A549 (cell line): ENCODE measurements at regions not wholly inside any gene's neighbourhood (a gene's known extent, or its start where the extent isn't known, plus 50 kb on each side); places are given as distances from the start of the nearest gene placed in this dataset.

Source experiments
- ATAC-seq, 2 experiments: fragments of 200-7000 bp in 1 of 2; fragments of >200 bp in 1 of 2; cut with Nextera tagmentation in 1 of 2; cut with Tn5 transposase in 1 of 2; 3 replicates each; pipeline versions ENCODE4 v1.8.0 to v1.9.1; 2018 to 2020; ENCODE audit warnings: mild to moderate bottlenecking in 1 of 2, moderate library complexity in 1 of 2
- CTCF ChIA-PET: fragments of 300-600 bp; sonication (Branson Sonifier 250); formaldehyde crosslinking; extraction: SDS; loops from one replicate; lab custom pipeline; 2021; ENCODE audit warnings: antibody characterized with exemption, inconsistent platforms; lab: Yijun Ruan, JAX
- POLR2A ChIA-PET: fragments of 350-600 bp; formaldehyde crosslinking; extraction: SDS; loops from one replicate; lab custom pipeline; 2021; ENCODE audit warnings: antibody characterized with exemption, inconsistent platforms; lab: Yijun Ruan, JAX
- DNase-seq, 2 experiments: peaks; one replicate each; pipeline versions ENCODE4 v3.0.0 to v3.0.0-alpha.2; 2011 to 2016; ENCODE audit warnings: low read depth in 1 of 2, low spot score in 1 of 2
- FAIRE-seq: peaks from 2 replicates; lab custom pipeline; 2011; peaks lifted over from hg19 to GRCh38; lab: Jason Lieb, UNC
- H3K27ac ChIP-seq, 2 experiments: fragments of >200 bp; sonication (Bioruptor Twin); formaldehyde crosslinking; 3 replicates each; pipeline ENCODE4 v1.5.1; 2016 to 2017
- H3K4me1 ChIP-seq: fragments of >200 bp; sonication (Bioruptor Twin); formaldehyde crosslinking; 3 replicates; pipeline ENCODE4 v1.6.1; 2016
- H3K4me2 ChIP-seq: fragments of >200 bp; sonication (Bioruptor Twin); formaldehyde crosslinking; 3 replicates; pipeline ENCODE4 v1.6.1; 2016
- H3K4me3 ChIP-seq: fragments of >200 bp; sonication (Bioruptor Twin); formaldehyde crosslinking; 3 replicates; pipeline ENCODE4 v1.5.1; 2016
- H3K9me3 ChIP-seq: fragments of >200 bp; sonication (Bioruptor Twin); formaldehyde crosslinking; 3 replicates; pipeline ENCODE4 v1.6.1; 2016
- ATOH8 ChIP-seq: fragments of 250-450 bp; sonication (Bioruptor Pico); IDR thresholded peaks from 2 replicates; pipeline ENCODE4 v1.5.0; 2020; ENCODE audit warnings: low read depth, mild to moderate bottlenecking, moderate library complexity
- BCL3 ChIP-seq: fragments of >200 bp; sonication (Bioruptor Twin); formaldehyde crosslinking; IDR thresholded peaks from 3 replicates; pipeline ENCODE4 v1.6.1; 2016
- CBX2 ChIP-seq: fragments of 200-600 bp; sonication (generic); IDR thresholded peaks from 2 replicates; pipeline ENCODE4 v1.6.1; 2016; ENCODE audit warnings: low read depth, mild to moderate bottlenecking, borderline replicate concordance
- CBX8 ChIP-seq: fragments of 200-600 bp; sonication (generic); IDR thresholded peaks from 2 replicates; pipeline ENCODE4 v1.6.1; 2016
- CEBPB ChIP-seq, 2 experiments: fragments of >200 bp in 1 of 2; sonication (Bioruptor Twin) in 1 of 2; formaldehyde crosslinking in 1 of 2; IDR thresholded peaks; 2 replicates each; pipeline ENCODE4 v1.6.1; 2012 to 2016
- EP300 ChIP-seq, 2 experiments: fragments of >200 bp; sonication (Bioruptor Twin); formaldehyde crosslinking; IDR thresholded peaks; 2 replicates in 1 of 2; 3 replicates in 1 of 2; pipeline ENCODE4 v1.6.1; 2016 to 2017
- ESRRA ChIP-seq: fragments of 150-350 bp; IDR thresholded peaks from 2 replicates; pipeline ENCODE4 v1.6.1; 2014; ENCODE audit warnings: mild to moderate bottlenecking, low read length, borderline replicate concordance
- FOSL2 ChIP-seq, 2 experiments: fragments of 450-650 bp in 1 of 2; fragments of >200 bp in 1 of 2; sonication (Bioruptor Twin) in 1 of 2; formaldehyde crosslinking; IDR thresholded peaks; 2 replicates each; pipeline versions ENCODE4 v1.5.0 to v1.6.1; 2016 to 2020; ENCODE audit warnings: mild to moderate bottlenecking in 1 of 2, moderate library complexity in 1 of 2
- FOXS1 ChIP-seq: fragments of 250-450 bp; sonication (Bioruptor Pico); IDR thresholded peaks from 2 replicates; pipeline ENCODE4 v1.5.0; 2020; ENCODE audit warnings: mild to moderate bottlenecking, moderate library complexity
- HES2 ChIP-seq: fragments of >200 bp; sonication (Bioruptor Twin); formaldehyde crosslinking; IDR thresholded peaks from 2 replicates; pipeline ENCODE4 v1.6.1; 2016
- HOXB13 ChIP-seq: fragments of 250-450 bp; sonication (Bioruptor Pico); IDR thresholded peaks from 2 replicates; pipeline ENCODE4 v1.5.0; 2020; ENCODE audit warnings: low read depth, mild to moderate bottlenecking, moderate library complexity
- JUN ChIP-seq, 2 experiments: fragments of >200 bp; sonication (Bioruptor Twin); formaldehyde crosslinking; IDR thresholded peaks; 2 replicates in 1 of 2; 3 replicates in 1 of 2; pipeline ENCODE4 v1.6.1; 2016 to 2017
- KDM5A ChIP-seq: fragments of 200-600 bp; sonication (generic); IDR thresholded peaks from 2 replicates; pipeline ENCODE4 v1.6.1; 2016; ENCODE audit warnings: antibody characterized with exemption, mild to moderate bottlenecking
- MAZ ChIP-seq: fragments of 150-350 bp; IDR thresholded peaks from 2 replicates; pipeline ENCODE4 v1.6.1; 2014; ENCODE audit warnings: antibody characterized with exemption, low read depth, low read length, borderline replicate concordance
- NFE2L2 ChIP-seq: fragments of 150-350 bp; conservative IDR thresholded peaks from 2 replicates; pipeline ENCODE4 v1.6.1; 2014; ENCODE audit warnings: low read length
- PHF8 ChIP-seq: fragments of 200-600 bp; sonication (generic); IDR thresholded peaks from 2 replicates; pipeline ENCODE4 v1.6.1; 2016; ENCODE audit warnings: low read depth, mild to moderate bottlenecking, antibody characterized with exemption, moderate library complexity, borderline replicate concordance
- POLR2AphosphoS2 ChIP-seq: conservative IDR thresholded peaks from 2 replicates; pipeline ENCODE4 v1.6.1; 2012; ENCODE audit warnings: low read length, improper control_type of control experiment, inconsistent platforms
- RCOR1 ChIP-seq: fragments of 150-350 bp; IDR thresholded peaks from 2 replicates; pipeline ENCODE4 v1.6.1; 2014; ENCODE audit warnings: antibody characterized with exemption, low read length, low read depth
- RNF2 ChIP-seq: fragments of 200-600 bp; sonication (generic); IDR thresholded peaks from 2 replicates; pipeline ENCODE4 v1.6.1; 2016; ENCODE audit warnings: low read depth, mild to moderate bottlenecking, antibody characterized with exemption, moderate library complexity, borderline replicate concordance
- WGBS: methylation state at CpG from one replicate; pipeline ENCODE4 v1.1.6; 2017; ENCODE audit errors: missing lambda C conversion rate; 5-methylcytosine and 5-hydroxymethylcytosine counted together
- TF ChIP-seq, protein P1 (sequence below): IDR thresholded peaks from 2 replicates; pipeline ENCODE4 v1.6.1; 2012
- TF ChIP-seq, protein P2 (sequence below): IDR thresholded peaks from 2 replicates; pipeline ENCODE4 v1.6.1; 2012; ENCODE audit warnings: low read depth, borderline replicate concordance

DNA sequence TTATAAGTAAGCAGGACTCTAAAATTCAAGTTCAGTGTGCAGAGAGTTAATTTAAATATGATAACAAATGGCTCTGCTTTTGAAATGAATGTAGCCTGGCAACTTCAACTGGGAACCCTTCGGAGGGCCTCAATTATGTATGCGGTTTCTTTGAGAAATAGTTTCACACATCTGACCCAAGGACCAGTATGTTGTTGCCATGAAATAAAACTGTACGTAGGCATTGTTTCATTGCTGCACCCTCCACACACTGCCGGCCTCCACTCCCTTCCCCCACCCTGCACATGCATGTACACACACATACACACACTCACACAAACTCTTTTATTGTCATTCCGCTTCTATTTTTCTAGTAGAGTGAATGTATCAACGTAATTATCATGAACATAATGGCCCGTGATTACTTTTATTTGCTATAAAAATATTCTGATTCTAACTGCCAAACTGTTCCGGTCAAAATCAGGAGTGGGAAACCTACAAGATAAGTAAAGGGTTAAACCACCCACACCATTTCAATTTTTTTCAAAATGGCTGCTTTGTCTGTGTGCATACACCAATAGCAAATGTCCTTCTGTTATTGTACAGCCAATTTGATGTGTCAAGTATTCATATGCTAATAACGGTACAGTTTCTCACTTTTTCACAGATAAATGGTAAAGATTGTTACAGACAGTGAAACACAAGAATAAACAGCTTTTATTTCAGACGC, 215.5 kb upstream of the TMEM161B start:
- Histone ChIP-seq H3K4me1 (no peaks in the 10 kb centered on the region), H3K4me3 (no peak overlapping the region), H3K4me2 (no peak overlapping the region), H3K9me3 (no peaks in the 10 kb centered on the region), H3K27ac (no peak overlapping the region)
- ATAC-seq (no peak), FAIRE-seq (no peak), DNase-seq (no peak)
- TF ChIP-seq NFE2L2, result no peak
- TF ChIP-seq PHF8, result no peak
- TF ChIP-seq, protein P1, sequence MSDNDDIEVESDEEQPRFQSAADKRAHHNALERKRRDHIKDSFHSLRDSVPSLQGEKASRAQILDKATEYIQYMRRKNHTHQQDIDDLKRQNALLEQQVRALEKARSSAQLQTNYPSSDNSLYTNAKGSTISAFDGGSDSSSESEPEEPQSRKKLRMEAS, result no peak
- TF ChIP-seq FOSL2 (IDR thresholded peaks at IDR 0.05), result no peak
- TF ChIP-seq FOSL2 (CRISPR knock-in tag; IDR thresholded peaks at IDR 0.05), result no peak
- TF ChIP-seq CBX8, result no peak
- WGBS, result 46% methylated on average over 10 of the region's 10 CpGs
- POLR2A ChIA-PET, result no interaction called here
- CTCF ChIA-PET, result interaction anchor here (0.6 kb wide), 1 partner anchor 17 kb away, joined by 3 read pairs; no protein-coding TSS in a partner anchor

GRCh38 chr5:88480801-88481499, 212.3 kb upstream of the TMEM161B start:
- H3K4me2 ChIP-seq, result no peak overlapping the region
- FAIRE-seq, result no peak
- DNase-seq, result no peak
- no peaks in the 10 kb centered on the region for H3K4me1 ChIP-seq
- H3K27ac ChIP-seq, result no peak overlapping the region
- 14% methylated on average over 5 of the region's 5 CpGs for WGBS
- ATAC-seq, result no peak
- POLR2A ChIA-PET, result no interaction called here
- TF ChIP-seq BCL3 (no peak), JUN (IDR thresholded peaks at IDR 0.05) (no peak), POLR2AphosphoS2 (no peak)
- TF ChIP-seq, all 56 proteins: peak for 0
- CTCF ChIA-PET, result no interaction called here
- Histone ChIP-seq H3K4me3 (no peak overlapping the region), H3K9me3 (no peaks in the 10 kb centered on the region)

GRCh38 chr5:88480245-88480644, 211.6 kb upstream of the TMEM161B start:
- DNase-seq (no peak), FAIRE-seq (no peak), ATAC-seq (no peak)
- Histone ChIP-seq H3K27ac (no peak overlapping the region), H3K4me3 (no peak overlapping the region), H3K9me3 (no peaks in the 10 kb centered on the region), H3K4me1 (no peaks in the 10 kb centered on the region), H3K4me2 (no peak overlapping the region)
- no peak for TF ChIP-seq HOXB13 (CRISPR knock-in tag)
- TF ChIP-seq CBX2, result no peak
- TF ChIP-seq RCOR1, result no peak
- no peak for TF ChIP-seq ESRRA
- TF ChIP-seq KDM5A, result no peak
- TF ChIP-seq, protein P2, sequence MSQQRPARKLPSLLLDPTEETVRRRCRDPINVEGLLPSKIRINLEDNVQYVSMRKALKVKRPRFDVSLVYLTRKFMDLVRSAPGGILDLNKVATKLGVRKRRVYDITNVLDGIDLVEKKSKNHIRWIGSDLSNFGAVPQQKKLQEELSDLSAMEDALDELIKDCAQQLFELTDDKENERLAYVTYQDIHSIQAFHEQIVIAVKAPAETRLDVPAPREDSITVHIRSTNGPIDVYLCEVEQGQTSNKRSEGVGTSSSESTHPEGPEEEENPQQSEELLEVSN, result no peak
- CTCF ChIA-PET, result no interaction called here
- 31% methylated on average over 4 of the region's 4 CpGs for WGBS
- POLR2A ChIA-PET, result no interaction called here

- POLR2A ChIA-PET, result no interaction called here
- Histone ChIP-seq H3K4me1 (no peaks in the 10 kb centered on the region), H3K9me3 (no peaks in the 10 kb centered on the region), H3K4me3 (no peak overlapping the region), H3K4me2 (no peak overlapping the region), H3K27ac (no peak overlapping the region)
- TF ChIP-seq ATOH8 (no peak), FOXS1 (no peak), HES2 (no peak), MAZ (no peak), EP300 (IDR thresholded peaks at IDR 0.05) (no peak), POLR2AphosphoS2 (no peak), KDM5A (no peak), RNF2 (no peak), CEBPB (IDR thresholded peaks at IDR 0.05) (no peak)
- FAIRE-seq (no peak), DNase-seq (no peak), ATAC-seq (no peak)
- 0% methylated on average over 1 of the region's 1 CpG for WGBS
- CTCF ChIA-PET, result no interaction called here
Observed at GRCh38 chr5:88474574-88474973, 205.9 kb upstream of the TMEM161B start.
